ENCODE measurements at regions not wholly inside any gene's neighbourhood (a gene's known extent, or its start where the extent isn't known, plus 50 kb on each side); places are given as distances from the start of the nearest gene placed in this dataset.
"Not testable (repeated sequence)": the region's sequence is repeated elsewhere in the genome, so short reads cannot be mapped to it uniquely, and the experiment has no call there.

DNA sequence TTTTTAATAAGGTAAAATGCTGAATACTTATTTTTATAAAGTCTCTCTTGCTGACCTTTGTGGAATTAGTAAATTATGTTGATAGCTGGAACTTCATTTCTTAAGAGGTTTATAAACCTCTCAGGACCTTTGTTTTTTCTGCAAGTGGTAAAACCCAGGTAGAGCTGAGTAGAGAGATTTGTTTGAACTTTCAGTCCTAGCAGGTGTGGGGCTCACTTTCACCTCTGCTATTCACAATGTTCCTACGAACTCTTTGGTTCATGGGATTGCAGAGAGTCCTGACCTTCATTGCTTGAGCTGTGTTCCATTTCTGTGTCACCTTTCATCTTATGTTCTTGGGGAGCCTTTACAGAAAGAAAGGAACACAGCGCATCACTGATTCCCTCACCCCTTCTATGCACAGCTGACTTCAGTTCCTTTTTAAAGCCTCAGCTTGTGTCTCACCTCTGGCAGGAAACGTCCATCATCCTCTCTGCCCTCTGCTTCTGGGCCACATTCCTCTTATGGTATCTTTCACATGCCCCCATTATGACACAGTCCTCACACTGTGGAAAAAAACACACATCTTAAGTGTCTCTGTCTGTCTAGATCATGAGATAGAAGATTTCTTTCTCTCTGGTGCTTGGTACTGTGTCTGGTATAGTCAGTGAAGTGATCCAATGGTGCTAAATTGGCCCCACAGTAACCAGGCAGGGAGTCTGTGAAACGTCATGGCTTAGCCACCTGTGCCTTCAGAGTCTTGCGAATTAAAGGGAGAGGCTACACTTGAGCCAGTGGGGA is 262.5 kb upstream of the B3GALT2 start:
- peaks cover 5 to 12% of the 10 kb centered on the region in 2 donors for H3K4me1 ChIP-seq (ENCODE audit: control insufficient read depth in 2 of 2, insufficient read depth in 2 of 2, low read length in 2 of 2)
- peak; percentile 38 to 84 (median 57) for DNase-seq (ENCODE audit: low read depth in 6 of 9, low spot score in 9 of 9)
- no peaks in the 10 kb centered on the region for H3K36me3 ChIP-seq (ENCODE audit: control insufficient read depth in 2 of 2, insufficient read depth in 2 of 2, low read length in 1 of 2)
- no peaks in the 10 kb centered on the region for H3K27me3 ChIP-seq (ENCODE audit: control insufficient read depth in 2 of 2, insufficient read depth in 1 of 2, low read length in 1 of 2)
- H3K9me3 ChIP-seq (ENCODE audit: control insufficient read depth in 2 of 2, insufficient read depth in 1 of 2, low read length in 1 of 2): no peaks in the 10 kb centered on the region
- 53% methylated on average over 5 of the region's 5 CpGs for WGBS
- H3K27ac ChIP-seq (ENCODE audit: low read depth in 1 of 2, low read length in 1 of 2): peak overlapping the region; percentile 60 to 92
- H3K4me3 ChIP-seq (ENCODE audit: low read length in 2 of 2): no peak overlapping the region

DNA sequence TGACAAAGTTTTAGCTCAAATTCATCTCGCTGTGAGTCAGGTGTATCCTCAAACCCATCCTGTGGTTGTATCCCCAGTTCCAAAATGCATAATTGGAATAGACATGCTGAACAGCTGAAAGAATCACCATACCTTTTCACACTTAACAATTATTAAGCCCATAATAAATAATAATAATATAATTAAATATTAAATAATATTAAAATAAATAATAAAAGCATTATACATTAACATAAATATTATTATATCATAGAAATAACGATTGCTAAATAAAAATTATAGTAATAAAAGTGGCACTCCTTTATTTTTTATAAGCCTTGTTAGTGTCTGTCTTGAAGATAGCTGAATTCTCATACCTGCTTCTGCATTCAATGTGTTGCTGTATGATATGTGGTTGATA is 257.5 kb upstream of the B3GALT2 start:
- WGBS: 97% methylated on average over 2 of the region's 2 CpGs
- no peak for DNase-seq (ENCODE audit: low read depth in 6 of 9, low spot score in 9 of 9)

DNA sequence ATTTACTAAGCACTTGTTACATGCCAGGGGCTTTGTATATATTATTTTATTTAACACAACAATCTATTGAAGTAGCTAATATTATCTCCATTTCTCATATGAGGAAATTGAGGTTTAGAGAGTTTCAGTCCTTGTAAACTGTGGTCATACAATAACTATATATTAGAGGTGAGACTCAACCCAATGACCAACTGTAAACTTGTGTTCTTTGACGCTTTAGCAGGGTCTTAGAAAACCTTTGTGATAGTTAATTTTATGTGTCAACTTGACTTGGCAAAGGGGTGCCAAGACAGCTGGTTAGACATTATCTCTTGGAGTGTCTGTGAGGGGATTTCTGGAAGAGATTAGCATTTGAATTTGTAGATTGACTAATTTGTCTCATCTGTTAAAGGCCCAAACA is 252.4 kb upstream of the B3GALT2 start:
- no peaks in the 10 kb centered on the region for H3K4me1 ChIP-seq (ENCODE audit: control insufficient read depth in 2 of 2, insufficient read depth in 2 of 2, low read length in 2 of 2)
- DNase-seq (ENCODE audit: low read depth in 6 of 9, low spot score in 9 of 9): no peak
- H3K4me3 ChIP-seq (ENCODE audit: low read length in 2 of 2): no peak overlapping the region
- peaks cover 0 to 2% of the 10 kb centered on the region in 2 donors for H3K9me3 ChIP-seq (ENCODE audit: control insufficient read depth in 2 of 2, insufficient read depth in 1 of 2, low read length in 1 of 2)
- no peak overlapping the region for H3K27ac ChIP-seq (ENCODE audit: low read depth in 1 of 2, low read length in 1 of 2)
- no peaks in the 10 kb centered on the region for H3K27me3 ChIP-seq (ENCODE audit: control insufficient read depth in 2 of 2, insufficient read depth in 1 of 2, low read length in 1 of 2)
- WGBS: 99% methylated on average over 1 of the region's 1 CpG
- no peaks in the 10 kb centered on the region for H3K36me3 ChIP-seq (ENCODE audit: control insufficient read depth in 2 of 2, insufficient read depth in 2 of 2, low read length in 1 of 2)

More for the DNA sequence above, 257.5 kb upstream of the B3GALT2 start:
- Histone ChIP-seq H3K27ac (ENCODE audit: low read depth in 1 of 2, low read length in 1 of 2) (no peak overlapping the region), H3K36me3 (ENCODE audit: control insufficient read depth in 2 of 2, insufficient read depth in 2 of 2, low read length in 1 of 2) (no peaks in the 10 kb centered on the region), H3K4me3 (ENCODE audit: low read length in 2 of 2) (no peak overlapping the region), H3K27me3 (ENCODE audit: control insufficient read depth in 2 of 2, insufficient read depth in 1 of 2, low read length in 1 of 2) (no peaks in the 10 kb centered on the region), H3K9me3 (ENCODE audit: control insufficient read depth in 2 of 2, insufficient read depth in 1 of 2, low read length in 1 of 2) (no peaks in the 10 kb centered on the region), H3K4me1 (ENCODE audit: control insufficient read depth in 2 of 2, insufficient read depth in 2 of 2, low read length in 2 of 2) (peaks cover under 1 to 3% of the 10 kb centered on the region in 2 donors)

DNA sequence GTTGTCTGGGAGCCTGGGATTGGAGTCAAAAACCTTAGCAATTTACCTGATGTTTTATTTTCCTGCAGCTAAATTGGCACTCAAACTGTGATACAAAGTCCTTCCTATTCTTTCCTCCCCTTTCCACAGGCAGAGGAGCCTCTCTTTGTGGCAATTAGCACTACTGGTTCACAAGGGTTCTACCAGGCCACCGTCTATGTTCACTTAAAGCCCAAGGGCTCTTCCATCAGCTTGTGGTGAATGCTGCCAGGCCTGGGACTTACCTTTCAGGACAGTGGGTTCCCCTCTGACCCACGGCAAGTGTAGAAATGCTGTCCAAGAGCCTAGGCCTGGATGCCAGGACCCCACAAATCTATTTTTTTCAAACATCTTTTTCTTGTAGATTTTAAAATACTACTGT is 251.9 kb upstream of the B3GALT2 start:
- H3K27me3 ChIP-seq (ENCODE audit: control insufficient read depth in 2 of 2, insufficient read depth in 1 of 2, low read length in 1 of 2): no peaks in the 10 kb centered on the region
- peaks cover 0 to 6% of the 10 kb centered on the region in 2 donors for H3K9me3 ChIP-seq (ENCODE audit: control insufficient read depth in 2 of 2, insufficient read depth in 1 of 2, low read length in 1 of 2)
- 98% methylated on average over 2 of the region's 2 CpGs for WGBS
- no peaks in the 10 kb centered on the region for H3K36me3 ChIP-seq (ENCODE audit: control insufficient read depth in 2 of 2, insufficient read depth in 2 of 2, low read length in 1 of 2)
- H3K4me3 ChIP-seq (ENCODE audit: low read length in 2 of 2): no peak overlapping the region
- H3K27ac ChIP-seq (ENCODE audit: low read depth in 1 of 2, low read length in 1 of 2): peak overlapping the region; percentile 4 to 7
- H3K4me1 ChIP-seq (ENCODE audit: control insufficient read depth in 2 of 2, insufficient read depth in 2 of 2, low read length in 2 of 2): no peaks in the 10 kb centered on the region
- no peak for DNase-seq (ENCODE audit: low read depth in 6 of 9, low spot score in 9 of 9)

DNA sequence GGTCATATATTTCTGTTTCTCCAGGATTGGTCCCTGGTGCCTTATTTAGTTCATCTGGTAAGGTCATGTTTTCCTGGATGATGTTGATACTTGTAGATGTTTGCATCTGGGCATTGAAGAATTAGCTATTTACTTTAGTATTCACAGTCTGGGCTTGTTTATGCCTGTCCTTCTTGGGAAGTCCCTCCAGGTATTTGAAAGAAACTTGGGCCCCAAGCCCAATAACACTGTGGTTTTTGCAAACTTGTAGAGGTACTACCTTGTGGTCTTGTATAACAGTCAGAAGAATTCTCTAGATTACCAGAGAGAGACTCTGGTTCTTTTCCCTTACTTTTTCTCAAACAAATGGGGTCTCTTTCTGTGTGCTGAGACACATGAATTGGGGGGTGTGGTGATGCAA is 251.4 kb upstream of the B3GALT2 start:
- Histone ChIP-seq H3K4me3 (ENCODE audit: low read length in 2 of 2) (no peak overlapping the region), H3K9me3 (ENCODE audit: control insufficient read depth in 2 of 2, insufficient read depth in 1 of 2, low read length in 1 of 2) (peaks cover 0 to 12% of the 10 kb centered on the region in 2 donors), H3K4me1 (ENCODE audit: control insufficient read depth in 2 of 2, insufficient read depth in 2 of 2, low read length in 2 of 2) (no peaks in the 10 kb centered on the region), H3K27me3 (ENCODE audit: control insufficient read depth in 2 of 2, insufficient read depth in 1 of 2, low read length in 1 of 2) (no peaks in the 10 kb centered on the region), H3K36me3 (ENCODE audit: control insufficient read depth in 2 of 2, insufficient read depth in 2 of 2, low read length in 1 of 2) (no peaks in the 10 kb centered on the region), H3K27ac (ENCODE audit: low read depth in 1 of 2, low read length in 1 of 2) (no peak overlapping the region)
- DNase-seq (ENCODE audit: low read depth in 6 of 9, low spot score in 9 of 9): peak in 2 of 9 donors; percentile 10 to 46

DNA sequence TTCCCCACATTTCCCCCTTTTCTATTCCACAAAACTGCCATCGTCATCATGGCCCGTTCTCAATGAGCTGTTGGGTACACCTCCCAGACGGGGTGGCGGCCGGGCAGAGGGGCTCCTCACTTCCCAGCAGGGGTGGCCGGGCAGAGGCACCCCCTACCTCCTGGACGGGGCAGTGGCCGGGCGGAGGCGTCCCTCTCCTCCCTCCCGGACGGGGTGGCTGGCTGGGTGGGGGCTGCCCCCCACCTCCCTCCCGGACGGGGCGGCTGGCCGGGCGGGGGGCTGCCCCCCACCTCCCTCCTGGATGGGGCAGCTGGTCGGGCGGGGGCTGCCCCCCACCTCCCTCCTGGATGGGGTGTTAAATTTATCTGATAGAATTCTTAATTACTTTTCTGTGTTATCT is 250.9 kb upstream of the B3GALT2 start:
- not testable (repeated sequence) for H3K36me3 ChIP-seq (ENCODE audit: control insufficient read depth in 2 of 2, insufficient read depth in 2 of 2, low read length in 1 of 2); H3K27ac ChIP-seq (ENCODE audit: low read depth in 1 of 2, low read length in 1 of 2); H3K4me1 ChIP-seq (ENCODE audit: control insufficient read depth in 2 of 2, insufficient read depth in 2 of 2, low read length in 2 of 2); H3K27me3 ChIP-seq (ENCODE audit: control insufficient read depth in 2 of 2, insufficient read depth in 1 of 2, low read length in 1 of 2); H3K4me3 ChIP-seq (ENCODE audit: low read length in 2 of 2); DNase-seq (ENCODE audit: low read depth in 6 of 9, low spot score in 9 of 9)
- WGBS: 96% methylated on average over 19 of the region's 19 CpGs
- peaks cover 0 to 16% of the 10 kb centered on the region in 2 donors for H3K9me3 ChIP-seq (ENCODE audit: control insufficient read depth in 2 of 2, insufficient read depth in 1 of 2, low read length in 1 of 2)

DNA sequence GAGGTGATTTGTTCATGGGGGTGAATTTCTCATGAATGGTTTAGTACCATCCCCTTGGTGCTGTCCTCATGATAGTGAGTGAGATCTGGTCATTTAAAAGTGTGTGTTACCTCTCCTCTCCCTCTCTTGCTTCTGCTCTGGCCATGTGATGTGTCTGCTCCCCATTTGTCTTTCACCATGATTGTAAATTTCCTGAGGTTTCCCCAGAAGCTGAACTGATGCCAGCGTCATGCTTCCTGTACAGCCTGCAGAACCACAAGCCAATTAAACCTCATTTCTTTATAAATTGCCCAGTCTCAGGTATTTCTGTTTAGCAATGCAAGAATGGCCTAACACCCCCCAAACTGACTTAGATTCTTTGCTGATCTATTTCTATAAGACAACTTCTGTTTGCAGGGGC is 249.4 kb upstream of the B3GALT2 start:
- no peaks in the 10 kb centered on the region for H3K36me3 ChIP-seq (ENCODE audit: control insufficient read depth in 2 of 2, insufficient read depth in 2 of 2, low read length in 1 of 2)
- 72% methylated on average over 1 of the region's 1 CpG for WGBS
- H3K27ac ChIP-seq (ENCODE audit: low read depth in 1 of 2, low read length in 1 of 2): no peak overlapping the region
- H3K9me3 ChIP-seq (ENCODE audit: control insufficient read depth in 2 of 2, insufficient read depth in 1 of 2, low read length in 1 of 2): peaks cover 0 to 16% of the 10 kb centered on the region in 2 donors
- DNase-seq (ENCODE audit: low read depth in 6 of 9, low spot score in 9 of 9): no peak
- H3K27me3 ChIP-seq (ENCODE audit: control insufficient read depth in 2 of 2, insufficient read depth in 1 of 2, low read length in 1 of 2): no peaks in the 10 kb centered on the region
- H3K4me3 ChIP-seq (ENCODE audit: low read length in 2 of 2): no peak overlapping the region
- H3K4me1 ChIP-seq (ENCODE audit: control insufficient read depth in 2 of 2, insufficient read depth in 2 of 2, low read length in 2 of 2): no peaks in the 10 kb centered on the region

DNA sequence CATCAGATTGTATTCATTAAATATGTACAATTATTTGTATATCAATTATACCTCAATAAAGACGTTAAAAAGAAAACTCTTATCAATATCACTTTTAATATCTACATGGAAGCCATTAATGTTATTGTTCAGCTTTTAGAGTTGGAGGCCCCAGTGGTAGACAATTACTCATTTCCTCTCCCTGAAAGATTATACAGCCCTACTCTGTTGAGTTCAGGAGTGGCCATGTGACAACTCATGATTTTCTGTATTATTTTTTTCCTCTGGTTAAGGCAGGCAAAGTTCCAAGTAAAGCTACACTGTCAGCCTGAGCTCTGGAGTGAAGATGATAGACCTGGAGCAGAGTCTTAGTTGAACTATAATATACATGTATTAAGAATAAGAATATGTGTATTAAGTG is 247.9 kb upstream of the B3GALT2 start:
- no peaks in the 10 kb centered on the region for H3K27me3 ChIP-seq (ENCODE audit: control insufficient read depth in 2 of 2, insufficient read depth in 1 of 2, low read length in 1 of 2)
- WGBS: 96% methylated on average over 1 of the region's 1 CpG
- peaks cover 0 to 16% of the 10 kb centered on the region in 2 donors for H3K9me3 ChIP-seq (ENCODE audit: control insufficient read depth in 2 of 2, insufficient read depth in 1 of 2, low read length in 1 of 2)
- H3K27ac ChIP-seq (ENCODE audit: low read depth in 1 of 2, low read length in 1 of 2): no peak overlapping the region
- H3K36me3 ChIP-seq (ENCODE audit: control insufficient read depth in 2 of 2, insufficient read depth in 2 of 2, low read length in 1 of 2): no peaks in the 10 kb centered on the region
- no peak for DNase-seq (ENCODE audit: low read depth in 6 of 9, low spot score in 9 of 9)
- no peaks in the 10 kb centered on the region for H3K4me1 ChIP-seq (ENCODE audit: control insufficient read depth in 2 of 2, insufficient read depth in 2 of 2, low read length in 2 of 2)
- no peak overlapping the region for H3K4me3 ChIP-seq (ENCODE audit: low read length in 2 of 2)

DNA sequence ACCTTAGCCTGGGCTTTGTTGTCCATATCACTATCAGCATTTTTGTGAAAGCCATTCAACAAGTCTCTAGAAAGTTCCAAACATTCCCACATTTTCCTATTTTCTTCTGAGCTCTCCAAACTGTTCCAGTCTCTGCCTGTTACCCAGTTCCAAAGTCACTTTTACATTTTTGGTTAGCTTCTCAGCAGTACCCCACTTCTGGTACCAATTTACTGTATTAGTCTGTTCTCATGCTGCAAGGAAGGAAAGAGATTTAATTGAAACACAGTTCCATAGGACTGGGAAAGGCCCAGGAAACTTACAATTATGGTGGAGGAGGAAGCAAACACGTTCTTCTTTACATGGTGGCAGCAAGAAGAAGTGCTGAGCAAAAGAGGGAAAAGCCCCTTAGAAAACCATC is 247.2 kb upstream of the B3GALT2 start:
- no peak overlapping the region for H3K4me3 ChIP-seq (ENCODE audit: low read length in 2 of 2)
- H3K4me1 ChIP-seq (ENCODE audit: control insufficient read depth in 2 of 2, insufficient read depth in 2 of 2, low read length in 2 of 2): no peaks in the 10 kb centered on the region
- H3K36me3 ChIP-seq (ENCODE audit: control insufficient read depth in 2 of 2, insufficient read depth in 2 of 2, low read length in 1 of 2): no peaks in the 10 kb centered on the region
- WGBS: 98% methylated on average over 1 of the region's 1 CpG
- DNase-seq (ENCODE audit: low read depth in 6 of 9, low spot score in 9 of 9): no peak
- peaks cover 0 to 16% of the 10 kb centered on the region in 2 donors for H3K9me3 ChIP-seq (ENCODE audit: control insufficient read depth in 2 of 2, insufficient read depth in 1 of 2, low read length in 1 of 2)
- no peak overlapping the region for H3K27ac ChIP-seq (ENCODE audit: low read depth in 1 of 2, low read length in 1 of 2)
- no peaks in the 10 kb centered on the region for H3K27me3 ChIP-seq (ENCODE audit: control insufficient read depth in 2 of 2, insufficient read depth in 1 of 2, low read length in 1 of 2)
